ENCODE measurements at regions not wholly inside any gene's neighbourhood (a gene's known extent, or its start where the extent isn't known, plus 50 kb on each side); places are given as distances from the start of the nearest gene placed in this dataset.
A peak's percentile ranks its signal among the peaks of the same experiment; 100 is the strongest.

DNA sequence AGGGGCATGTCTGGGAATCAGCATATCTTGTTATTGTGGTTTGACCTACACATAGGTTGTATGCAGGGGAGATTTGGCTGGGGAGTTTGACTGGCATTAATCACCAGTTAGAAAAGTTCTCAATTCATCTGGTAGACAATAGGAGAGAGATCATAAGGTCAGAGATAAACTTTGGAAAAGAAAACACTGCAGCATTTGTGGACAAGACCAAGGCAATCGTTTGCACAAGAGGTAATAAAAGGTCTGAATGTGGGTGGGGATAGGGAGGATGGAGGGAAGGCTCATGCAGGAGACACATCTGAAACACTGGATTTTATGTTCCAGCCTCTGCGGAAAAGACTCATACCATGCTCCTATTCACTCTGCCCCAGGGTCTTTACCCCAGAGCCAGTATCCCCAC lies 136.9 kb downstream of the MAIP1 start:
- Histone ChIP-seq H3K27me3 (replicated peaks; ENCODE audit: insufficient read depth, low read depth, low read length, poor library complexity) (no peaks in the 10 kb centered on the region), H3K9me3 (ENCODE audit: low read depth, low read length, poor library complexity, severe bottlenecking) (no peaks in the 10 kb centered on the region), H3K4me1 (ENCODE audit: insufficient read depth, low read length, poor library complexity, severe bottlenecking) (no peaks in the 10 kb centered on the region), H3K4me3 (ENCODE audit: low read depth, low read length, poor library complexity, severe bottlenecking) (no peak overlapping the region), H3K27ac (ENCODE audit: low read depth, low read length, poor library complexity, severe bottlenecking) (no peak overlapping the region), H3K36me3 (ENCODE audit: insufficient read depth, low read length, poor library complexity, severe bottlenecking) (no peaks in the 10 kb centered on the region)
- ChIA-PET POLR2A (ENCODE audit: low non-redundant PET) (no interaction called here), CTCF (no interaction called here)
- no peak for DNase-seq (ENCODE audit: low spot score)
- intact Hi-C loops (cut with micrococcal nuclease; ENCODE audit: unreplicated experiment), result no loop called here
- no peak for TF ChIP-seq EZH2 (IDR thresholded peaks at IDR 0.05; ENCODE audit: borderline replicate concordance, low read depth, low read length, poor library complexity, severe bottlenecking)
- TF ChIP-seq, protein P1, sequence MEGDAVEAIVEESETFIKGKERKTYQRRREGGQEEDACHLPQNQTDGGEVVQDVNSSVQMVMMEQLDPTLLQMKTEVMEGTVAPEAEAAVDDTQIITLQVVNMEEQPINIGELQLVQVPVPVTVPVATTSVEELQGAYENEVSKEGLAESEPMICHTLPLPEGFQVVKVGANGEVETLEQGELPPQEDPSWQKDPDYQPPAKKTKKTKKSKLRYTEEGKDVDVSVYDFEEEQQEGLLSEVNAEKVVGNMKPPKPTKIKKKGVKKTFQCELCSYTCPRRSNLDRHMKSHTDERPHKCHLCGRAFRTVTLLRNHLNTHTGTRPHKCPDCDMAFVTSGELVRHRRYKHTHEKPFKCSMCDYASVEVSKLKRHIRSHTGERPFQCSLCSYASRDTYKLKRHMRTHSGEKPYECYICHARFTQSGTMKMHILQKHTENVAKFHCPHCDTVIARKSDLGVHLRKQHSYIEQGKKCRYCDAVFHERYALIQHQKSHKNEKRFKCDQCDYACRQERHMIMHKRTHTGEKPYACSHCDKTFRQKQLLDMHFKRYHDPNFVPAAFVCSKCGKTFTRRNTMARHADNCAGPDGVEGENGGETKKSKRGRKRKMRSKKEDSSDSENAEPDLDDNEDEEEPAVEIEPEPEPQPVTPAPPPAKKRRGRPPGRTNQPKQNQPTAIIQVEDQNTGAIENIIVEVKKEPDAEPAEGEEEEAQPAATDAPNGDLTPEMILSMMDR (conservative IDR thresholded peaks at IDR 0.05; ENCODE audit: low read depth, low read length), result no peak
- no TSS peak for BruUV-seq (replicated peaks)

DNA sequence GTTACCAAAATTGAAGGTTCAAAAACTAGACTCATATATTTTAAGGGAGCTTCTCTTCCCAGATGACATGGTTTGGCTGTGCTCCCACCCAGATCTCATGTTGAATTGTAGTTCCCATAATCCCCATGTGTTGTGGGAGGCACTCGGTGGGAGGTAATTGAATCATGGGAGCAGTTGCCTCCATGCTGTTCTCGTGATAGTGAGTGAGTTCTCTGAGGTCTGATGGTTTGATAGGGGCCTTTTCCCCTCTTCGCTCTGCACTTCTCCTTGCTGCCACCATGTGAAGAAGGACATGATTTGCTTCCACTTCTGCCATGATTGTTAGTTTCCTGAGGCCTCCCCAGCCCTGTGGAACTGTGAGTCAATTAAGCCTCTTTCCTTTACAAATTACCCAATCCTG lies 140.1 kb downstream of the MAIP1 start:
- H3K4me1 ChIP-seq (ENCODE audit: insufficient read depth, low read length, poor library complexity, severe bottlenecking), result no peaks in the 10 kb centered on the region
- H3K27me3 ChIP-seq (replicated peaks; ENCODE audit: insufficient read depth, low read depth, low read length, poor library complexity), result no peaks in the 10 kb centered on the region
- no peak overlapping the region for H3K4me3 ChIP-seq (ENCODE audit: low read depth, low read length, poor library complexity, severe bottlenecking)
- TF ChIP-seq, protein P1 (conservative IDR thresholded peaks at IDR 0.05; ENCODE audit: low read depth, low read length), result no peak
- TF ChIP-seq EZH2 (IDR thresholded peaks at IDR 0.05; ENCODE audit: borderline replicate concordance, low read depth, low read length, poor library complexity, severe bottlenecking), result no peak
- H3K27ac ChIP-seq (ENCODE audit: low read depth, low read length, poor library complexity, severe bottlenecking), result no peak overlapping the region
- H3K9me3 ChIP-seq (ENCODE audit: low read depth, low read length, poor library complexity, severe bottlenecking), result no peaks in the 10 kb centered on the region
- BruUV-seq (replicated peaks), result no TSS peak
- ChIA-PET CTCF (no interaction called here), POLR2A (ENCODE audit: low non-redundant PET) (no interaction called here)
- H3K36me3 ChIP-seq (ENCODE audit: insufficient read depth, low read length, poor library complexity, severe bottlenecking), result no peaks in the 10 kb centered on the region
- DNase-seq (ENCODE audit: low spot score), result peak; percentile 12
- intact Hi-C loops (cut with micrococcal nuclease; ENCODE audit: unreplicated experiment), result no loop called here

DNA sequence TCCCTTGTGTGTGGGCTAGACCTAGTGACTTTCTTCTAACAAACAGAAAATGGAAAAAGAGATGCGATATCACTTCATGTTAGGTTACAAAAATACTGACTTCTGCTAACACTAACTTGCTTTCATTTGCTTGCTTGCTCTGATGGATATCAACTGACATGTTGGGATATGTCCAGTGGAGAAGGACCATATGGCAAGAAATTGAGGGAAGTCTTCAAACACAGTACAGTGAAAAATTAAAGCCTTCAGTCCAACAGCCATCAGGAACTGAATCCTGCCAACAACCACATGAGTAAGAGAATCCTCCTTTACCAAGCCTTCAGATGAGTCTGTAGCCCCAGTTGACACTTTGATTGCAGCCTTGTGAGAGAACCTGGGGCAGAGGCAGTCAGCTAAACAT lies 143.9 kb downstream of the MAIP1 start:
- ChIA-PET CTCF (no interaction called here), POLR2A (ENCODE audit: low non-redundant PET) (no interaction called here)
- Histone ChIP-seq H3K9me3 (ENCODE audit: low read depth, low read length, poor library complexity, severe bottlenecking) (no peaks in the 10 kb centered on the region), H3K36me3 (ENCODE audit: insufficient read depth, low read length, poor library complexity, severe bottlenecking) (no peaks in the 10 kb centered on the region), H3K27me3 (replicated peaks; ENCODE audit: insufficient read depth, low read depth, low read length, poor library complexity) (no peaks in the 10 kb centered on the region), H3K27ac (ENCODE audit: low read depth, low read length, poor library complexity, severe bottlenecking) (no peak overlapping the region), H3K4me1 (ENCODE audit: insufficient read depth, low read length, poor library complexity, severe bottlenecking) (no peaks in the 10 kb centered on the region), H3K4me3 (ENCODE audit: low read depth, low read length, poor library complexity, severe bottlenecking) (no peak overlapping the region)
- intact Hi-C loops (cut with micrococcal nuclease; ENCODE audit: unreplicated experiment), result no loop called here
- no peak for DNase-seq (ENCODE audit: low spot score)
- no TSS peak for BruUV-seq (replicated peaks)
- TF ChIP-seq, protein P1 (conservative IDR thresholded peaks at IDR 0.05; ENCODE audit: low read depth, low read length), result no peak
- no peak for TF ChIP-seq EZH2 (IDR thresholded peaks at IDR 0.05; ENCODE audit: borderline replicate concordance, low read depth, low read length, poor library complexity, severe bottlenecking)

All from A673 (cell line).